ENCODE measurements at regions not wholly inside any gene's neighbourhood (a gene's known extent, or its start where the extent isn't known, plus 50 kb on each side); places are given as distances from the start of the nearest gene placed in this dataset.
A peak's percentile ranks its signal among the peaks of the same experiment; 100 is the strongest.

DNA sequence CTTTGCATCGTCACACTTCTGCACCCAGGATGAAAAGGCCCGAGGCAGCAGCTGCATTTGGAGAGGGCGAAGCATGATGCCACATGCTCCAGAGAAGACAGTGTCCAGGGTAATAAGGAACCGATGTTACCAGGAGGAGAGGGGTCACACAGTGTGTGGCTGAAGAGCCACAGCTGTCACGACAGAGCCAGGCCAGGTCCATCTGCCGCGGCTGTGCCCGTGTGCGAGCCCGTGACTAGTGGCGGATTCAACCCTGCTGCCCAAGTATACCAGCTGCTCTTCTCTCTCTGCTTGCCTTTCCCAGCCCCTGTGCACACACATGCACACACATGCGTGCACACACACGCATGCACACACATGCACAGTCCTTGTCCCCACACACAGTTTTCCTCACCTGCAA, 1432.5 kb downstream of the BRD1 start:
- H4K20me1 ChIP-seq: no peaks in the 10 kb centered on the region
- no peaks in the 10 kb centered on the region for H3K27me3 ChIP-seq
- H3K4me3 ChIP-seq: no peak overlapping the region
- H3K4me2 ChIP-seq: peak overlapping the region in 1 of 11 experiments; percentile 5; a peak in 1 of 22 replicates
- H3K4me1 ChIP-seq: peaks cover 0 to 7% (median 0%) of the 10 kb centered on the region in 10 experiments; a peak in 5 of 20 replicates
- TF ChIP-seq Cebpa-rat (IDR thresholded peaks at IDR 0.05): no peak
- no peak overlapping the region for H3K27ac ChIP-seq
- H3K9ac ChIP-seq: no peak overlapping the region
- H3K9me3 ChIP-seq (replicated peaks in 1 of 11): no peaks in the 10 kb centered on the region
- no peaks in the 10 kb centered on the region for H3K36me3 ChIP-seq

DNA sequence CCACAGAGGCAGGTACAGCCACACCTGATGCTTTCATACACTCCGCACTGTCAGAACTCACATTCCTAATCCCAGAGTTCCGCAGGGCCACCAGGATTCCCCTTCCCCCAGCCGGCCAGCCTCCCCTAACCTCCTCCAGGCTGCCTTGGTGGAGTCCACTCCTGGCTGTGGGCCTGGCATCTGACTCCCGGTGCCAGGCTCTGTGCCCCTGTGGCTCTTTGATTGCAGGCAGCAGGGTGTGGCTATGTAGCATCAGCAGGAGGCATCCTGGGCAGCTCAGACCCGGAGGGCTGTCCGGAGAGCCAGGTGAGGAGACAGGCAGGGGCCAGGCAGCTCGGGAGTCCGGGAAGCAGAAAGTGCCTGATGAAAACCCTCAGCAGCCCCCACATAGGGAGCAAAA, 1432.9 kb downstream of the BRD1 start:
- Histone ChIP-seq H3K36me3 (no peaks in the 10 kb centered on the region), H3K27me3 (no peaks in the 10 kb centered on the region), H3K4me1 (peaks cover 0 to 7% (median 0%) of the 10 kb centered on the region in 10 experiments; a peak in 5 of 20 replicates), H3K4me2 (peak overlapping the region in 1 of 11 experiments; percentile 5; a peak in 1 of 22 replicates), H3K4me3 (no peak overlapping the region), H3K27ac (no peak overlapping the region), H3K9me3 (replicated peaks in 1 of 11) (no peaks in the 10 kb centered on the region), H4K20me1 (no peaks in the 10 kb centered on the region), H3K9ac (no peak overlapping the region)
- no peak for TF ChIP-seq Cebpa-rat (IDR thresholded peaks at IDR 0.05)

DNA sequence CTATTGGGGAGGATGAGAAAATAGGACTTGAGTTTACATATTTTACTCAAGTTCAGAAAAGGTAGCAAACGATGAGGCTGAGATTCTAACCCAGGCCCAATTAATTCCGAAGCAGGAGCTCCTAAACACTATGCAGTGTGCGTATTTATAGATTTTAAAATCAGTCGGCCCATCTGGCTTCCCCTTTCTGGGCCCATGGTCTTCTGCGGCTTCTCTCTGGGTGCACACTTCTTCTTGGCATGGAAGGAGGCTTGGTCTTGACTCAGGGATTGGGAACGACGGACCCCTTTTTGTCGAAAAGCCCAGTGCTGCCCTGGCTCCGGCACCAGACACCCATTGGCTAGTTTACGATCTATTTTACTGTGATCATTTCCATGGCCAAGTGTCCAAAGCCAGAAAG, 1433.8 kb downstream of the BRD1 start:
- H4K20me1 ChIP-seq: no peaks in the 10 kb centered on the region
- peaks cover 0 to 7% (median 0%) of the 10 kb centered on the region in 10 experiments; a peak in 5 of 20 replicates for H3K4me1 ChIP-seq
- no peaks in the 10 kb centered on the region for H3K27me3 ChIP-seq
- no peaks in the 10 kb centered on the region for H3K36me3 ChIP-seq
- no peak overlapping the region for H3K4me2 ChIP-seq
- no peak overlapping the region for H3K27ac ChIP-seq
- no peak overlapping the region for H3K9ac ChIP-seq
- H3K4me3 ChIP-seq: no peak overlapping the region
- H3K9me3 ChIP-seq (replicated peaks in 1 of 11): no peaks in the 10 kb centered on the region
- TF ChIP-seq Cebpa-rat (IDR thresholded peaks at IDR 0.05): no peak

DNA sequence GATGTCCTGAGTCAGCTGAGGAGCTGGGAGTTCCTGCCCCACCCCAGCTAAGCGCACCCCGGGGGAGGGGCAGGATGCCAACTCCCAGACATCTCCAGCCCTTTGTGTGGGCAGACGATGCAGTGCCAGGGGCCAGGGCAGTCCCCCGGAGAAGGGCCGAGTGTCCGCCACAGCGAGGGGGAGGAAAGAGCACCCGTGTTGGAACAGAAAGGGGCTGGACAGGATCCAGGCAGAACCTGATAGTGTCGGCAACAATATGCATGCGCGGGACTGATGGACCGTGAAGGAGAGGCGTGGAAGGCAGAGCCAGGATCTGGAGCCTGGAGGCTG, 1434.7 kb downstream of the BRD1 start:
- Histone ChIP-seq H3K4me2 (no peak overlapping the region), H3K9me3 (replicated peaks in 1 of 11) (no peaks in the 10 kb centered on the region), H3K4me3 (no peak overlapping the region), H3K36me3 (no peaks in the 10 kb centered on the region), H3K27ac (no peak overlapping the region), H3K9ac (no peak overlapping the region), H4K20me1 (no peaks in the 10 kb centered on the region), H3K27me3 (no peaks in the 10 kb centered on the region), H3K4me1 (peaks cover 0 to 7% (median 0%) of the 10 kb centered on the region in 10 experiments; a peak in 5 of 20 replicates)
- no peak for TF ChIP-seq Cebpa-rat (IDR thresholded peaks at IDR 0.05)

DNA sequence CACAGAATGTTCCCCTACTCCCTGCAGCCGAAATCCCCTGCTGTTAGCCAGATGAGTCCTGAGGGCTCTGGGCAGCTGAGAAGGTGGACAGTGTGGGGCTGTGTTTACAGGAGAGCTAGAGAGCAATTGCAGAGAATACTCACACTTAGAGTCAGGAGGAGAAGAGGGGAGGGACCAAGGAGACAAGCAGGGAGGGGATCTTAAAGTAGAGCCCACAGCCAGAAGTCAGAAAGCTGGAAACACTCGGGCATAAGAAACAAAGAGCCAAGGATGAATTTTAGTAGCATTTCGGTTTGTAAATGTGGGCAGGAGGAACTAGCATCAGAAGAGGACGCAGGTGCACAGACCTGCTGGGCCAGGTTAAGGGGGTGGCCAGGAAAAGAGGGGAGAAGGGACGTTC, 1435.9 kb downstream of the BRD1 start:
- no peak overlapping the region for H3K27ac ChIP-seq
- H3K36me3 ChIP-seq: no peaks in the 10 kb centered on the region
- H3K9ac ChIP-seq: no peak overlapping the region
- H3K4me2 ChIP-seq: no peak overlapping the region
- H3K4me1 ChIP-seq: peaks cover 0 to 7% (median 0%) of the 10 kb centered on the region in 10 experiments; a peak in 5 of 20 replicates
- no peak for TF ChIP-seq Cebpa-rat (IDR thresholded peaks at IDR 0.05)
- no peaks in the 10 kb centered on the region for H3K27me3 ChIP-seq
- peaks cover 0 to 7% (median 4%) of the 10 kb centered on the region in 11 experiments; a peak in 4 of 22 replicates for H3K9me3 ChIP-seq (replicated peaks in 1 of 11)
- no peaks in the 10 kb centered on the region for H4K20me1 ChIP-seq
- H3K4me3 ChIP-seq: no peak overlapping the region

DNA sequence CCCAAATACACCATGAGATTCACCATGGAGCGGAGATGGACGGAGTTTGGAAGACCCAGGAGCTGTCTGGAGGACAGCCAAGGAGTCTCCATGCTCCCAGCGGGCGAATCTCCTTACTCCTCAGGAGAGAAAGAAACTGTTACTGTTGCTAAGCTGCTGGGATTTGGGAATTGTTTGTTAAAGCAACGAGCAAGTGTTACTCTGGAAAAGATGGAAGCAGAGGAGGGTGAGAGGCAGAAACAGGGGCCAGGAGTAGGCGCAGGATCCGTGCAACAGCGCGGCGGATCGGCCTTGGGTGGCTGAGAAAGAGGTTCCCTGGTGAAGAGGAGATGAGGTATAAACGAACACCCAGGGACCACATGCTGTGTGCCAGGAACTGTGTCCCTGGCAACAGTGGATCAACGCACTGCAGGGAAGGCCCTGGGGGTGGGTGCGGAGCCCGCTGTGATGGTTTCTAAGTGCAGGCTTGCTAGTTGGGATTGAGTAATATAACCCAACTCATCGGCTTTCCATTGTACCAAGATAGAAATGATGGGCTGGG, 1436.4 kb downstream of the BRD1 start:
- H3K27ac ChIP-seq: no peak overlapping the region
- TF ChIP-seq Cebpa-rat (IDR thresholded peaks at IDR 0.05): no peak
- H3K4me2 ChIP-seq: no peak overlapping the region
- H3K4me1 ChIP-seq: peaks cover 0 to 7% (median 0%) of the 10 kb centered on the region in 10 experiments; a peak in 5 of 20 replicates
- no peak overlapping the region for H3K9ac ChIP-seq
- H3K36me3 ChIP-seq: no peaks in the 10 kb centered on the region
- H3K27me3 ChIP-seq: no peaks in the 10 kb centered on the region
- H3K9me3 ChIP-seq (replicated peaks in 1 of 11): peaks cover 3 to 13% (median 7%) of the 10 kb centered on the region in 11 experiments; a peak in 19 of 22 replicates
- no peak overlapping the region for H3K4me3 ChIP-seq
- no peaks in the 10 kb centered on the region for H4K20me1 ChIP-seq

DNA sequence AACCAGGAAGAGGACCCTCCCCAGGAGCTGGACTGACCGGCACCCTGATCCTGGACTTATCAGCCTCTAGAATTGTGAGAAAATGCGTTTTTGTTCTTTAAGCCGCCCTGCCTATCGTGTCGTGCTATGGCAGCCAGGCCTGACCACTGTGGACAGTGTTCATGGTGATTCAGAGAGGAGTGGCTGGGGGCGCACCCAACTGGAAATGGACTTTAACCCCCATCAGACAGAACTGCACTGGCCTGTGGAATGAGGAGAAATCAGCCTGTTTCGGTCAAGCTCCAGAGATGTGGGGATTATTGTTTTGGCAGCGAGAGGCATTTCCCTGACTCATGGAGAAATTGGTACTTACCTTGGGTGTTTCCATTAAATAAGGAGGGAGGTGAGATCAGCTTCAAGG, 1437.8 kb downstream of the BRD1 start:
- no peaks in the 10 kb centered on the region for H3K36me3 ChIP-seq
- no peak overlapping the region for H3K4me3 ChIP-seq
- TF ChIP-seq Cebpa-rat (IDR thresholded peaks at IDR 0.05): no peak
- H3K9ac ChIP-seq: no peak overlapping the region
- H3K27me3 ChIP-seq: no peaks in the 10 kb centered on the region
- H3K9me3 ChIP-seq (replicated peaks in 1 of 11): peaks cover 16 to 26% (median 20%) of the 10 kb centered on the region in 11 experiments
- no peak overlapping the region for H3K27ac ChIP-seq
- H4K20me1 ChIP-seq: no peaks in the 10 kb centered on the region
- peaks cover 0 to 3% (median 0%) of the 10 kb centered on the region in 10 experiments; a peak in 5 of 20 replicates for H3K4me1 ChIP-seq
- H3K4me2 ChIP-seq: no peak overlapping the region

DNA sequence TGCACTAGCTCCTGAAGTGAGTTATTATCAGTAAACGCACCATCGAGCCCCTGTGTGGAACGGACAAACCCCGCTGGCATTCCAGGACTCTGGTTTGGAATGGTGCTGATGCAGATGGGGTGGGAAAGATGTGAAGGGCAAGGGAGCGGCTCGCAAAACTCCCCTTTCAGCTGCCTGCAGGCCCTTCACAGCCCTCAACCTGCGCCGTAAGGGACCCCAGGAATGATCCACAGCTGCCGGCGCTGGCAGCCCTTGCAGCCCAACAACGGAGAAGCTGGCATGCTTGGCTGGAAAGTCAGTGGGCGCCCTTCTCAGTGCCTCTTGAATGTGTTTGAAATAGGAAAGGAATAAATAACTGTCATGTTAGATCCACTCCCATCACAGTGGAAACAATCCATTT, 1445.5 kb downstream of the BRD1 start:
- no peaks in the 10 kb centered on the region for H3K36me3 ChIP-seq
- peaks cover 25 to 42% (median 35%) of the 10 kb centered on the region in 11 experiments for H3K9me3 ChIP-seq (replicated peaks in 1 of 11)
- H3K27ac ChIP-seq: no peak overlapping the region
- H3K4me1 ChIP-seq: peaks cover 0 to 7% (median 0%) of the 10 kb centered on the region in 10 experiments; a peak in 1 of 20 replicates
- no peak overlapping the region for H3K4me2 ChIP-seq
- TF ChIP-seq Cebpa-rat (IDR thresholded peaks at IDR 0.05): no peak
- H3K27me3 ChIP-seq: no peaks in the 10 kb centered on the region
- H3K9ac ChIP-seq: no peak overlapping the region
- H4K20me1 ChIP-seq: no peaks in the 10 kb centered on the region
- H3K4me3 ChIP-seq: no peak overlapping the region

DNA sequence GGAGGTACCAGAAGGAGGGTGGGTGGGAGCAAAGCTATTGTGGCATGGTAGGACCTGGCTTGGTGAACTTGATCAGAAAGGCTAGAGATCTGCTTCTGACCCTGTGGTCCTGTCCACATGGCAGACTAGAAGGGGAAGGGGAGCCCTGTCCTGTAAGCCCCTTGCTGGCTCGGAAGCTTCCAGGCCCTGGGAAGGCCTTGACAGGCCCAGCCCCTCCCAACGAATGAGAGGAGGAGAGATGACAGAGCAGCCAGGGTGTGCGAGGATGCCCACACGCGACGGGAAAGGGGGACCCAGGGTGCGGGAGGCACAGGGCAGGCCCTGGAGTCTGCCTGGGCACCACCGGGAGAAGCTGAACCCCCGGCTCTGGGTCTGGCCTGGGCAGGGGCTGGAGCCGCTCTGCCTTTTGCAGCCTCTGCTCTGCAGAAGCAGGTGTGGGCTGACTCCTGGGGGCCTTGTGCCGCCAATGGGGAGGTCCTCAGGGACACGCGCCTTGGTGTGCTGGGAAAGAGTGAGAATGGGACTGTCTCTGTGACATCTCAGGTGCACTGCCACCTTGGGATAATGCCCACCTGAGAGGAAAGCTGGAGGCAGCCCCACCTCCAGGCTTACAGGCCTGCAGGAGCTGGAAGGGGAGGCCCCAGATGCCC, 1447.5 kb downstream of the BRD1 start:
- H3K27ac ChIP-seq: no peak overlapping the region
- peaks cover 11 to 25% (median 19%) of the 10 kb centered on the region in 11 experiments; a peak in 21 of 22 replicates for H3K9me3 ChIP-seq (replicated peaks in 1 of 11)
- H4K20me1 ChIP-seq: no peaks in the 10 kb centered on the region
- no peak overlapping the region for H3K4me3 ChIP-seq
- no peak overlapping the region for H3K4me2 ChIP-seq
- no peaks in the 10 kb centered on the region for H3K36me3 ChIP-seq
- H3K4me1 ChIP-seq: peaks cover 0 to 7% (median 0%) of the 10 kb centered on the region in 10 experiments; a peak in 1 of 20 replicates
- no peaks in the 10 kb centered on the region for H3K27me3 ChIP-seq
- no peak overlapping the region for H3K9ac ChIP-seq
- TF ChIP-seq Cebpa-rat (IDR thresholded peaks at IDR 0.05): no peak
